Stimulated activated CD4-positive, alpha-beta T cell treated with anti-CD3 and anti-CD28 coated beads, Interleukin-4, amount 100 ng/mL, for 24 hours (primary cell): ENCODE measurements at regions not wholly inside any gene's neighbourhood (a gene's known extent, or its start where the extent isn't known, plus 50 kb on each side); places are given as distances from the start of the nearest gene placed in this dataset.

Experiments used
- DNase-seq: peaks from one replicate; pipeline ENCODE4 v3.0.0-alpha.2; 2020

GRCh38 chr5:39523821-39524220 lies 99.0 kb upstream of the DAB2 start:
- DNase-seq: no peak

- no peak for DNase-seq
Measured at GRCh38 chr5:39521940-39522590, 97.3 kb upstream of the DAB2 start.

- no peak for DNase-seq
Measured at GRCh38 chr5:39521098-39521860, 96.5 kb upstream of the DAB2 start.

GRCh38 chr5:39520232-39520572 lies 95.4 kb upstream of the DAB2 start:
- DNase-seq: no peak

- no peak for DNase-seq
Measured at GRCh38 chr5:39519566-39520231, 94.9 kb upstream of the DAB2 start.

- DNase-seq: no peak
Measured at GRCh38 chr5:39519079-39519478, 94.3 kb upstream of the DAB2 start.

DNA sequence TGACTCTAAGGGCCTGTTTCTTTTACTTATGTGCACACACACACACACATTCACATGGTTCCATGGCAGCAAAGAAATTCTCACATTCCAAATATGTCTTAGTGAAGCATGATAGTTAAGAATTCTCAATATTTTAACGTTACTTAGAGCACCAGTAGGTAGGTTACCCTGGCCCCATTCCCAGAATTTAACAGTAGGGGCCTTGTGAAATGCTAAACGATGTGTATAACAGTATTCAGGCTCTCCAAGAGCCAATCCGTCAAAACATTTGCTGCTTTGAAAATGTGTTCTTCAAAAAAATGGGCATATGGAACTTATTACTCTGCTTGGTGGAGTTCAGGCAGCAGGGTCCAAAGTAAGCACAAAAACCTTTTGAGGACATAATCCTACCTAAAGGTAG lies 93.7 kb upstream of the DAB2 start:
- no peak for DNase-seq

- DNase-seq: no peak
Measured at GRCh38 chr5:39517800-39518199, 93.0 kb upstream of the DAB2 start.

DNA sequence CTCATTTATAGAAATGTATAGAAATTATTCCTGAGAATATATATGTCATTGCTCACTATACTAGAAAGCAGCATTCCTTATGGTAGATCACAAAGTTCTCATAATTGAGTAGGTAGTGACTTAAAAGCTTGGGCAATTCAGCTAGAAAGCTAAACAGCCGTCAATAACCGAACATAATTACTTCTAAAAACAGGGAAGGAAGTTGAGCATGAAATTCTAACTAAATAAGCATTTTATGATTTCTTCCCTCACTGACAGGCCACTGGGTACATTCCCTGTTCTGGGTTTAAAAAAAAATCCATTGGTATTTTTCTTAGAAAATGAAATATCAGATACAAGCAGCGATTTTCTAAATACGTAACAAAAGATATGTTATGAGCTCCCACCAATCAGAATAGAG lies 91.1 kb upstream of the DAB2 start:
- no peak for DNase-seq

GRCh38 chr5:39513236-39513635 lies 88.5 kb upstream of the DAB2 start:
- no peak for DNase-seq

DNA sequence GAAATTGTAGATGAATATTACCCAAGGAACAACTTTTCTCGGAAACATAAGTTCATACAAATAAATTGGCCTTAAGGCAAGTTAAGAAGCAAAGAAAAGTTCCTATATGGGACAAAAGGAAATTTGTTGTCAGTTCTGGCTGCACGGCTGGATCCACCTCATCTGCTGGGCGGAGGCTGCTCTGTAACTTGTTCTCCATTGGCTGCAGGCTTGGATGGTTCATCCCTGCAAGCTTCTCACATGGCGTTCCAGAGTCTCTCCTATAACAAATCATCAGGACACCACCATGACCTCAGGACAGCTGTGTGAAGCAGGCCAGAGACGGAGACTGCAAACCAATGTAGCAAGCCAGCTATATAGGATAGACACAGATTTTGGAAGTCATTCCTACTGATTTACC lies 81.4 kb upstream of the DAB2 start:
- no peak for DNase-seq

- DNase-seq: no peak
Measured at GRCh38 chr5:39505791-39506190, 81.0 kb upstream of the DAB2 start.

GRCh38 chr5:39505363-39505762 lies 80.6 kb upstream of the DAB2 start:
- DNase-seq: no peak

DNA sequence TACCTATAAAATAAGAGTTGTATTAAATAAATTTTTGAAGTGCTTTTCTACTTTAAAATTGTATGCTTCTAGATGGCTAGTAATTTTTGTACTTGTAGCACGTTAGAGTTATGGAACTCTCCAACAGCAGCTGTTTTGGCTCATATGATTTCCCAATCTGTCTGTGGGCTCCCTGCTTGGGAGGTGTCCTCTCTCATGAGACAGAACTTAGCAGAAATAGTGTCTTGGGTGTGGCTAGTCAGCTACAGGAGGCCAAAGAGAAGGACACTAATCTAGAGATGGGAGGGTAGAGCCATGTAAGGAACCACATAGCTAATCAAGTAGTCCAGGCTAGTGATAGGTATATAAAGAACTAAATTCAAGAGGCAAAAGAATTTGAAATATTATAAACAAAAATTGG lies 78.4 kb upstream of the DAB2 start:
- no peak for DNase-seq

- DNase-seq: no peak
Measured at GRCh38 chr5:39502704-39503103, 77.9 kb upstream of the DAB2 start.

GRCh38 chr5:39501397-39501796 lies 76.6 kb upstream of the DAB2 start:
- no peak for DNase-seq

- no peak for DNase-seq
Measured at GRCh38 chr5:39500551-39501175, 75.9 kb upstream of the DAB2 start.

DNA sequence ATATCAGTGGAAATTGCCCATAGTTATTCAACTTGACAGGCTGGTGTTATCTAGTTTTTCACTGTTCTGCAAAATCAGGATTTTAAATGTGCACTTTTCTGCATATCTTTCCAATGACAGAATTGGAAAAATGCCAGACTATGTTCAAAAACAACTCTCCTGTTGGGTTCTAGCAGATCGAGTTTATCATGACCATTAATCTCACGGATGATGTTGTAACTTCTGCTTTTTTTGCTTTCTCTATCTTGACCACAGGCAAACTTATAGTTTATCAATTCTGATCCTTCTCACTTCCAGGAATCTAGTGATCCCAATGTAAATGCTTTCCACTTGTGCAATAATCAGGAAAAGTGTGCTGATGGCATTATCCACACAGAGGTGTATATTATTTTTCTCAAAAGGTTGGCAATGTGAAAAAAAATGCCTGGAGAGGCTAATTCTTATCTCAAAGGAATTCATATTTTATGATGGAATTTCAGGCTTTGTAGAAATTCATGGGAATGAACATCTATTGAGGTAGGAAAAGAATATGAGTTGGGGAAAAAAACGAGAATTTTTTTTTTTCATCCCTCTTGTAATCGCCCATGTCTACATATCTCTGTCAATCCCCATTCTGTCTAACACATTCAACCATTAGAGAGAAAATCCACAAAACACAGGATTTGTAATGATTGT lies 73.6 kb upstream of the DAB2 start:
- no peak for DNase-seq

DNA sequence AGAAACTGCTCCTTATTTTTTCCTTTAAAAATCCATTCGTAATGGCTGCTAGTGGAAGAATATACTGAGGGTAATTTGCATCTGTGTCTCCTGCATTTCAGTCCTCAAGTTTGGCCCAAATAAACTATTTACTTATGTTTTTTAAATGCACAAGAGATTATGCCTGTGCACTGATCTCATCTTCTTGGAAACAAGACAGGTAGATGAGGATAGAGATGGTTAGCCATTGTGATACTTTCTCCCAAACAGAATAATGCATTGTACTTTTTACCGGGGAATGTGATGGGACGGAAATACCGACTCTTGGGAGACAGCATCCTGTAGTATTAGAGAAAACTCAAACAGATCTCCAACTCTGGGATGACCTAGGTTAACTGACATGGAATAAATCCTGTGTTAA lies 72.5 kb upstream of the DAB2 start:
- no peak for DNase-seq

GRCh38 chr5:39495227-39495626 lies 70.4 kb upstream of the DAB2 start:
- no peak for DNase-seq

- DNase-seq: no peak
Measured at GRCh38 chr5:39494534-39494933, 69.8 kb upstream of the DAB2 start.

DNA sequence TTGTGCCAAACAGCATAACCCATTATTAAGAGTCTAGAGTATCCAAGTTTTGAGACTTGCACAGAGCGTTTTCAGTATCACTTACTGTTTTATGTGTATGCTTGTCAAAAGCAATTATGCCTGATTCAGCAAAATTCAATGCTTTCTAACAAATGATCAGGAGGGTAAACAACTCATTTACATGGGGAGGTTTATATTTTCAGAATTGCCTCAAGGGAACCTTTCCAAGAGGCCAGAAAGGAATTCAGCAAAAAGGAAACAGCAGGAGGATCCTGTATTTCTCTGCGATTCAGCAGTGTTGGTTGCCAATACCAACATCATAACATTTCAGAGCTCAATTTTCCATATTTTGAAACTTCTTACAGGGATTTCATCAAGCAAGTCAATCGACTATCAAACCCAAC lies 69.3 kb upstream of the DAB2 start:
- no peak for DNase-seq

DNA sequence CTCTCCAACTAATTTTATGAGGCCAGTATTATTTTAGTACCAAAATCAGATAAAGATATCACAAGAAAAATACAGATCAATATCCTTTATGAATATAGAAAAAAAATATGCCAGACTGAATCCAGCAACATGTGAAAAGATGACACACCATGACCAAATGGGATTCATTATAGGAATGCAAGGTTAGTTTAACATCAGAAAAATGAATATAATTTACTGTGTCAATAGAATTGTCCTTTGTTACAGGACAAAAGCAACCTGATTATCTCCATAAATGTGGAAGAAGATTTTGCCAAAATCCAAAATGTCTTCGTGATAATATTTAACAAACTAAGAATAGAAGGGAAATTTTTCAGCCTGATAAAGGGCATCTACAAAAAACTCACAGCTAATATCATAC lies 66.4 kb upstream of the DAB2 start:
- no peak for DNase-seq
